Epithelial cell of esophagus (primary cell): ENCODE measurements at regions not wholly inside any gene's neighbourhood (a gene's known extent, or its start where the extent isn't known, plus 50 kb on each side); places are given as distances from the start of the nearest gene placed in this dataset.

Experiments used
- DNase-seq: peaks from one replicate; pipeline ENCODE4 v3.0.0; 2010; ENCODE audit warnings: low read depth
- H3K4me3 ChIP-seq: 2 replicates; pipeline ENCODE4 v1.5.1; 2011; ENCODE audit warnings: mild to moderate bottlenecking, low read length, control low read depth
- TF ChIP-seq, protein P1 (sequence below): IDR thresholded peaks from 2 replicates; pipeline ENCODE4 v1.5.1; 2011; ENCODE audit warnings: low read depth, mild to moderate bottlenecking, low read length, control low read depth, inconsistent platforms; ENCODE audit not compliant: insufficient read depth; ENCODE audit errors: missing control alignments

DNA sequence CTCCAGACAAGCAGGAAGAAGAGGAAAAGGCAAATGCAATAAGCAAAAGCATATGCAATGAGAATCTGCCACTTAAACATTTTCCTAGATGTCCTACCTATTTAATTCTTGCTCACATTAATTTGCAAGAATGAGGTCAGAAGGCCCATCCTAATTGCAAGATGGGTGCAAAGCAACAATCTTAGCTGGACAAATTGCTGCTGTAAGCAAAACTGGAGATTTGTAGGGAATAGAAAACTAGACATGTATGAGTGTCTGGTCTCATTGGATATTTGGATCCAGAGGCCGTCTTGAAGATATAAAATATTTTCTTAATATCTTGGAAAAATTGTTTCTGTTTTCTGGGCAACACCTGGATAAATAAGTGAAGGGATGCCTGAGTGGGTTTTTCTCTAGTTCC is 150.1 kb upstream of the PGR start:
- TF ChIP-seq, protein P1, sequence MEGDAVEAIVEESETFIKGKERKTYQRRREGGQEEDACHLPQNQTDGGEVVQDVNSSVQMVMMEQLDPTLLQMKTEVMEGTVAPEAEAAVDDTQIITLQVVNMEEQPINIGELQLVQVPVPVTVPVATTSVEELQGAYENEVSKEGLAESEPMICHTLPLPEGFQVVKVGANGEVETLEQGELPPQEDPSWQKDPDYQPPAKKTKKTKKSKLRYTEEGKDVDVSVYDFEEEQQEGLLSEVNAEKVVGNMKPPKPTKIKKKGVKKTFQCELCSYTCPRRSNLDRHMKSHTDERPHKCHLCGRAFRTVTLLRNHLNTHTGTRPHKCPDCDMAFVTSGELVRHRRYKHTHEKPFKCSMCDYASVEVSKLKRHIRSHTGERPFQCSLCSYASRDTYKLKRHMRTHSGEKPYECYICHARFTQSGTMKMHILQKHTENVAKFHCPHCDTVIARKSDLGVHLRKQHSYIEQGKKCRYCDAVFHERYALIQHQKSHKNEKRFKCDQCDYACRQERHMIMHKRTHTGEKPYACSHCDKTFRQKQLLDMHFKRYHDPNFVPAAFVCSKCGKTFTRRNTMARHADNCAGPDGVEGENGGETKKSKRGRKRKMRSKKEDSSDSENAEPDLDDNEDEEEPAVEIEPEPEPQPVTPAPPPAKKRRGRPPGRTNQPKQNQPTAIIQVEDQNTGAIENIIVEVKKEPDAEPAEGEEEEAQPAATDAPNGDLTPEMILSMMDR, result no peak
- H3K4me3 ChIP-seq, result no peak overlapping the region
- DNase-seq, result no peak

DNA sequence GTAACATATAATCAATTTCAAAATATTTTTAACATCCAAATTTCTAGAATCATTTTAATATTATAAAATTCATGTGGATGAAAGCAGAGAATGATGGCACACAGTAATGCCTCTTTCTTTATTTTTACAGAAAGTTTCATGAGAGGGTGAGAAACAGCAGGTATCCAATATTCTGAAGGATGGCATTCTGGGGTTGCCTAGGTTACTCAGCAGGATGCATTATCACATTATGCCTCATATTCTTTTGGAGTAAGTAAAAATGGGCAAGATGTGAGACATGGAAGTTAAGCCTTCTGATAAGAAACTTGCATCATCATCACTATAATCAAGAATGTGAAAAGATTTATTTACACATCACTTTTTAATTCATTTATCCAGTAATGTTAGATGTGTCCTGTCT is 148.7 kb upstream of the PGR start:
- no peak overlapping the region for H3K4me3 ChIP-seq
- DNase-seq, result no peak
- TF ChIP-seq, protein P1, result no peak

DNA sequence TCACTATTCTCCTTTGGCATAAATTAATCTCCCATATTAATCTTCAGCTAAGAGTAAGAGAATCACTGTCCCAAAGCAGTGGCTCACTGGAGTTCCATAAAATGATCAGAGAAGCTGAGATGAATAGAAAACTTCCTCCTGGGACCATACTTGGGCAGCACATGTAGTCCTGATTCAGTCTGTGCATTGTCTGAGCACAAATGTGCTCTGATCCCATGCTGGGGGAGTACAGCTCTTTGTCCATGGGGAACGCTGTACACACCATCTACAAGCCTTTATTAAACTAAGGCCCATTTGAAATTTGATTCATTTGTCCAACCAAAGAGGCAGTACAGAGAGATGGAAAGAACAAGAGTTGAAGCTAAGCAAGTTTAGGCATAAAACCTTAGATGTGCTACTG is 147.4 kb upstream of the PGR start:
- TF ChIP-seq, protein P1, result no peak

DNA sequence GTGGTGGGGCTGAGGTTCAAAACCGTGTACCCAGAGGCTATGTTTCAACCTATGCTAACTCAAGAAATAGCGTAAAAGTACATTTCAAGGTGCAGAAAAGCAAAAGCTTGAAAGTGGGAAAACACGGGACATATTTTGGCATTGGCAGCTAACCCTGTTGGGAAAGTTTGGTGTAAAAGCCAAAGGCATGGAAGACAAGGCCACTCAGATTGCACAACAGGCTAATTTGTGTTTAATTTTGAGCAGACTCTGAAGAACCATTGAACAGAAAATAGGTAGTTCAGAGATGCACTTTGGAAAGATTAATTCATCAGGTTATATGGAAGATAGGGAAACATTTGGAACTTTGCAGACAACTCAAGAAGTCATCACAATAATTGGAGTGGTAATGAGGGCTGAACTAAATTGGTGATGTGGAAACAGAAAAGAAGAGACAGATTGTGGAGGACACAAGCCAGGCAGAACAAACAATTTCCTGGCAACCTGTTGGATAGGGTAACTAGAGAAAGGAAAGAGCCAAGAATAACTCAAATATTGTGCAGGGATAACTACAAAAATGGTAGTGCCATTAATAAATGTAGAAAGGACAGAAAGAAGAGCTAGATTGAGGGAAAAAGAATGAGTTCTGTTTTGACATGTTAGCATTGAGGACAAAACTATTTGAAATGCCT is 140.5 kb upstream of the PGR start:
- no peak overlapping the region for H3K4me3 ChIP-seq
- DNase-seq, result no peak
- TF ChIP-seq, protein P1, result no peak

More for the DNA sequence above, 147.4 kb upstream of the PGR start:
- no peak for DNase-seq
- H3K4me3 ChIP-seq, result no peak overlapping the region

DNA sequence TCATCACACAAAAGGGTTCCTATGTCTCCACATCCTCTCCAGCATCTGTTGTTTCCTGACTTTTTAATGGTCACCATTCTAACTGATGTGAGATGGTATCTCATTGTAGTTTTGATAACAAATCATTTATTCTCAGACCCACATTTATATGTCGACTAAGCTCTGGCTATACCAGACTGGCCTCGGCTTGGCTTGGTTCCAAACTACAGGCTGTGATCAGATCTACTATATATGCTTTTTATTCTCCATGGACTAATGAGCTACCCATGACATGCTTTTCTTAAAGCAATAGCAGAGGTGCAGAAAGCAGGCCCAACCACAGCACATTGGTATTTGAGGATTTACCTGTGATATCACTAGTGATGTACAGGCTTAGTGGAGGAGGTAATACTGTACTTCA is 139.8 kb upstream of the PGR start:
- H3K4me3 ChIP-seq, result no peak overlapping the region
- no peak for DNase-seq
- TF ChIP-seq, protein P1, result no peak

DNA sequence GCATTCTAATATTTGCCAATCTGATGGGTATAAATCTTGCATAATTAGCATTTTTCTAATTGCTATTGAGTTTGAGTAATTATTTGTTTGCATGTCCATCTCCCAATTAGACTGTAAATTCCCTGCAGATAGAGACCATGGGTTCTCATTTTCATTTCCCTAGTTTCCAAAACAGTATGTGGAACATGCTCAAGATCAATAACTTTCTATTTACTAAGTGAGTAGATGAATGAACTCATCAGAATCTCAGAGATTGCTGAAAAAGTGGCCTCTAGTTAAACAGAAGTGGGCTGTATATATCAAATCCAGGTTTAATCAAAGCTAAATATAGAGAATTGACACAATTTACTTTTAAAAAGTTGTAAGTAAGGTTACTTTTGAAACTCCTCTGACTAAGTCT is 138.0 kb upstream of the PGR start:
- H3K4me3 ChIP-seq, result no peak overlapping the region
- no peak for DNase-seq
- TF ChIP-seq, protein P1, result no peak

DNA sequence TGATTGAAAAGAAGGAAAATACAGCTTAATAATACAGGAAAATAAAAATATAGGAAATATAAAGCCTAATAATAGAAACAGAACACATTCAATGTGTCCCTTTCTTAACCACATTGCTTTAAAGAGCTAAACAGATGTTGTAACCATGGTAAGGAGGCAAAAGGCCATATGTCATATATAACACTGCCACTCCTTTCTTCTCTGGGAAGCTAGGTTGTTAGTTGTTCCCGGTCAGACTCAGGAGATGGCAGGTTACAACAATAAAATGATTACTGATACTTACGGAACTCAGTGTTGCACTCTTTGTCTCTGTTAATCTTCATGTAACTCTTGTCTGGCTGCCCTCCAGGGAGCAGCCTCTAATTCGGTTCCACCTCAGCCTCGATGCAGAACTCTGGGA is 134.7 kb upstream of the PGR start:
- no peak for DNase-seq
- H3K4me3 ChIP-seq, result no peak overlapping the region
- TF ChIP-seq, protein P1, result no peak
